ENCODE measurements at regions not wholly inside any gene's neighbourhood (a gene's known extent, or its start where the extent isn't known, plus 50 kb on each side); places are given as distances from the start of the nearest gene placed in this dataset.

DNA sequence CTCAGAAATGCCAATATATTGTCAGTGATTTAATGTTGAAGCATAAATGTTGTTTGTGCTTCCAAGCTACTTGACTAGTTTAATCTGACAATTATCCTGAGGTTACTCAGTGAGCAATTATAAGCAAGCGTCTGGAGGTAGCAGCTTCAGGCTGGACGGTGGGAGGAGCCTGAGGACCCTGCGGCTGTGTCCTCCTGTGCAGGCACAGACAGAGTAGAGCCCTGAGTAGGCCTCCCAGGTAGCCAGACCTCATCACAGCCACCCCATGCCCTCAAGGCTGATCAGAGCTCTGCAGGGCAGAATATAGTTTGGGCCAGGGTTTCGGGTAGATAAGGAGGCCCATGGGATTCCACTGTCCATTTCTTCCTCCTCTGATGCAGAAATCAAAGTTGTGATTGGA lies 153.6 kb downstream of the DRD1 start:
- TF ChIP-seq CTCF (IDR thresholded peaks at IDR 0.05; ENCODE audit: low read length) = no peak
- TF ChIP-seq EZH2 (IDR thresholded peaks at IDR 0.05; ENCODE audit: borderline replicate concordance, low read length) = no peak

All from OCI-LY1 (cell line).